K562 (cell line): ENCODE measurements at regions not wholly inside any gene's neighbourhood (a gene's known extent, or its start where the extent isn't known, plus 50 kb on each side); places are given as distances from the start of the nearest gene placed in this dataset.

ENCODE experiments used
- ATAC-seq: fragments of 200-7000 bp; cut with Tn5 transposase; 3 replicates; pipeline ENCODE4 v1.9.1; 2020; ENCODE audit warnings: moderate library complexity
- BruUV-seq: library from RNA; stranded (reverse); fragments of 400-500 nt; replicated peaks from 2 replicates; lab custom pipeline; 2021; lab: Mats Ljungman, UMichigan
- CTCF ChIA-PET: fragments of 300-600 bp; formaldehyde crosslinking; extraction: SDS; loops from one replicate; lab custom pipeline; 2021; ENCODE audit warnings: low intra/inter-chr PET ratio; lab: Yijun Ruan, JAX
- POLR2A ChIA-PET: fragments of 300-600, 350-650 bp; sonication (Branson Sonifier 250); formaldehyde crosslinking; extraction: SDS; loops from one replicate; lab custom pipeline; 2021; ENCODE audit warnings: antibody characterized with exemption, inconsistent platforms; lab: Yijun Ruan, JAX
- DNase-seq, 4 experiments: peaks; one replicate each; pipeline versions ENCODE4 v3.0.0 to v3.0.0-alpha.2; 2011 to 2018; ENCODE audit warnings: low spot score in 3 of 4, mixed read lengths in 3 of 4; ENCODE audit errors: extremely low read depth in 1 of 4
- FAIRE-seq: peaks from 2 replicates; lab custom pipeline; 2011; peaks lifted over from hg19 to GRCh38; lab: Jason Lieb, UNC
- H2AFZ ChIP-seq: 2 replicates; pipeline ENCODE4 v1.6.0; 2011; ENCODE audit warnings: low read depth, low read length, control low read depth, inconsistent platforms
- H3K27ac ChIP-seq: fragments of 200-600 bp; 3 replicates; pipeline ENCODE4 v1.8.0; 2011; ENCODE audit warnings: low read depth, mild to moderate bottlenecking, control low read depth, inconsistent platforms, low read length, moderate library complexity, mixed read lengths; ENCODE audit errors: extremely low read depth
- H3K27me3 ChIP-seq, 2 experiments: fragments of 300-600 bp in 1 of 2; 2 replicates in 1 of 2; 3 replicates in 1 of 2; pipeline versions ENCODE4 v1.6.0 to v1.8.0; 2011; ENCODE audit warnings: inconsistent platforms in 2 of 2, low read length in 2 of 2, mild to moderate bottlenecking in 1 of 2, mixed read lengths in 1 of 2, moderate library complexity in 1 of 2; ENCODE audit not compliant: control insufficient read depth in 2 of 2, insufficient read depth in 2 of 2
- H3K36me3 ChIP-seq: fragments of 300-600 bp; 3 replicates; pipeline ENCODE4 v1.8.0; 2011; ENCODE audit warnings: mild to moderate bottlenecking, low read length, inconsistent platforms; ENCODE audit not compliant: control insufficient read depth, insufficient read depth
- H3K4me1 ChIP-seq, 2 experiments: fragments of 200-600 bp in 1 of 2; replicated peaks in 1 of 2; 2 replicates in 1 of 2; 3 replicates in 1 of 2; pipeline versions ENCODE4 v1.5.1 to v1.8.0; 2011; ENCODE audit warnings: inconsistent platforms in 2 of 2, low read length in 2 of 2, mild to moderate bottlenecking in 1 of 2, mixed read lengths in 1 of 2, moderate library complexity in 1 of 2; ENCODE audit not compliant: control insufficient read depth in 2 of 2, insufficient read depth in 2 of 2
- H3K4me2 ChIP-seq: 2 replicates; pipeline ENCODE4 v1.6.1; 2011; ENCODE audit warnings: low read length, control low read depth, inconsistent platforms, mixed read lengths; ENCODE audit not compliant: insufficient read depth
- H3K4me3 ChIP-seq: fragments of 200-600 bp; sonication (generic), shearing (Covaris generic); 2 replicates; pipeline ENCODE4 v1.5.1; 2016; ENCODE audit warnings: control low read depth, inconsistent platforms
- H3K79me2 ChIP-seq: fragments of 200-600 bp; 3 replicates; pipeline ENCODE4 v1.8.0; 2011; ENCODE audit warnings: low read length, inconsistent platforms; ENCODE audit not compliant: control insufficient read depth, insufficient read depth
- H3K9ac ChIP-seq, 2 experiments: 2 replicates each; pipeline versions ENCODE4 v1.6.0 to v1.6.1; 2011; ENCODE audit warnings: low read depth in 2 of 2, low read length in 2 of 2, control low read depth in 1 of 2, inconsistent platforms in 1 of 2, mild to moderate bottlenecking in 1 of 2, mixed read lengths in 1 of 2; ENCODE audit not compliant: insufficient read depth in 1 of 2
- H3K9me1 ChIP-seq: one replicate; pipeline ENCODE4 v1.6.0; 2011; ENCODE audit warnings: inconsistent platforms, mild to moderate bottlenecking, low read length, moderate library complexity; ENCODE audit not compliant: control insufficient read depth, insufficient read depth
- H3K9me3 ChIP-seq: replicated peaks from 2 replicates; pipeline ENCODE4 v1.5.1; 2011; ENCODE audit warnings: low read depth, low read length, inconsistent platforms; ENCODE audit not compliant: control insufficient read depth, insufficient read depth
- H4K20me1 ChIP-seq: replicated peaks from 2 replicates; pipeline ENCODE4 v1.6.1; 2011; ENCODE audit warnings: low read length, inconsistent platforms, mixed read lengths; ENCODE audit not compliant: control insufficient read depth, insufficient read depth
- BRF1 ChIP-seq: IDR thresholded peaks from 3 replicates; pipeline ENCODE4 v1.6.1; 2011; ENCODE audit warnings: borderline replicate concordance, mild to moderate bottlenecking; ENCODE audit not compliant: insufficient read length; ENCODE audit errors: extremely low read depth
- CBFA2T3 ChIP-seq: fragments of 450-650 bp; IDR thresholded peaks from 2 replicates; pipeline ENCODE4 v1.6.1; 2017
- HDGF ChIP-seq: fragments of 450-650 bp; IDR thresholded peaks from 2 replicates; pipeline ENCODE4 v1.6.1; 2016
- HINFP ChIP-seq: fragments of 450-650 bp; conservative IDR thresholded peaks from 2 replicates; pipeline ENCODE4 v1.6.1; 2016; ENCODE audit warnings: missing genetic modification characterization, low read depth, mild to moderate bottlenecking, control low read depth, missing compliant biosample characterization
- HMGXB4 ChIP-seq: sonication (generic); formaldehyde crosslinking; IDR thresholded peaks from 2 replicates; pipeline ENCODE4 v1.8.1; 2023; ENCODE audit warnings: mild to moderate bottlenecking, missing genetic modification reagents
- POLR2AphosphoS2 ChIP-seq: IDR thresholded peaks from 2 replicates; pipeline ENCODE4 v1.6.1; 2012; ENCODE audit warnings: low read length, improper control_type of control experiment
- RBBP5 ChIP-seq: fragments of 200-600 bp; sonication (generic); IDR thresholded peaks from 2 replicates; pipeline ENCODE4 v1.6.1; 2012; ENCODE audit warnings: borderline replicate concordance, mild to moderate bottlenecking, low read length, control low read depth, inconsistent platforms; ENCODE audit not compliant: insufficient read depth, poor library complexity, severe bottlenecking
- ZBTB43 ChIP-seq: sonication (generic); formaldehyde crosslinking; IDR thresholded peaks from 2 replicates; pipeline ENCODE4 v1.8.0; 2023; ENCODE audit warnings: mild to moderate bottlenecking, missing genetic modification reagents
- ZNF263 ChIP-seq: sonication (generic); formaldehyde crosslinking; IDR thresholded peaks from 2 replicates; pipeline ENCODE4 v1.8.0; 2022; ENCODE audit warnings: mild to moderate bottlenecking, missing genetic modification reagents, borderline replicate concordance
- ZNF592 ChIP-seq: fragments of 450-650 bp; IDR thresholded peaks from 2 replicates; pipeline ENCODE4 v1.6.1; 2017; ENCODE audit warnings: antibody characterized with exemption, mild to moderate bottlenecking
- ZNF655 ChIP-seq: fragments of 250-450 bp; sonication (Bioruptor Pico); IDR thresholded peaks from 2 replicates; pipeline ENCODE4 v1.5.0; 2021
- ZNF707 ChIP-seq: fragments of 250-450 bp; sonication (Bioruptor Pico); conservative IDR thresholded peaks from 2 replicates; pipeline ENCODE4 v1.8.0; 2022; ENCODE audit warnings: inconsistent platforms, mild to moderate bottlenecking, moderate library complexity
- in situ Hi-C: fragments of 300-500 bp; cut with MboI; formaldehyde crosslinking; loops from 4 replicates; pipeline ENCODE4 v1.15.0; 2018; ENCODE audit warnings: inconsistent platforms, mixed read lengths
- intact Hi-C: fragments of 100-400 bp; cut with micrococcal nuclease; formaldehyde crosslinking; loops from 2 replicates; pipeline ENCODE4 v1.14.2; 2022

GRCh38 chr14:30211326-30211725 is 283.7 kb upstream of the PRKD1 start:
- Histone ChIP-seq H3K9me1 (no peaks in the 10 kb centered on the region), H3K79me2 (no peaks in the 10 kb centered on the region), H3K27me3 (no peaks in the 10 kb centered on the region), H3K27ac (no peak overlapping the region), H3K9ac (no peak overlapping the region), H3K36me3 (no peaks in the 10 kb centered on the region), H3K4me3 (no peak overlapping the region), H3K4me1 (no peaks in the 10 kb centered on the region), H3K4me2 (no peak overlapping the region), H2AFZ (no peak overlapping the region), H3K9me3 (no peaks in the 10 kb centered on the region), H4K20me1 (no peaks in the 10 kb centered on the region)
- no peak for ATAC-seq
- no peak for FAIRE-seq
- CTCF ChIA-PET, result no interaction called here
- intact Hi-C loops (no loop called here), in situ Hi-C loops (loop anchor here (25.0 kb wide), 2 partner anchors 674 to 1449 kb away; partner anchors contain the start of gene FOXG1)
- DNase-seq, result no peak
- POLR2A ChIA-PET, result interaction anchor here (0.6 kb wide), 1 partner anchor 8 kb away, joined by 3 read pairs; no protein-coding TSS in a partner anchor
- no TSS peak for BruUV-seq
- no peak for TF ChIP-seq ZNF655 (CRISPR knock-in tag)
- TF ChIP-seq HINFP (tag), result no peak
- no peak for TF ChIP-seq ZNF592
- TF ChIP-seq CBFA2T3, result no peak
- TF ChIP-seq BRF1, result no peak
- no peak for TF ChIP-seq POLR2AphosphoS2
- TF ChIP-seq HMGXB4, result no peak
- TF ChIP-seq ZNF263, result no peak
- TF ChIP-seq ZBTB43 (CRISPR knock-in tag), result no peak
- TF ChIP-seq RBBP5, result no peak
- no peak for TF ChIP-seq ZNF707 (CRISPR knock-in tag)
- TF ChIP-seq HDGF, result no peak
